K562 (cell line): ENCODE measurements at regions not wholly inside any gene's neighbourhood (a gene's known extent, or its start where the extent isn't known, plus 50 kb on each side); places are given as distances from the start of the nearest gene placed in this dataset.

Experiments
- CBX5 ChIP-seq: IDR thresholded peaks from 2 replicates; pipeline ENCODE4 v1.6.1; 2014; ENCODE audit warnings: low read depth, borderline replicate concordance
- CTBP1 ChIP-seq: fragments of 450-650 bp; IDR thresholded peaks from 2 replicates; pipeline ENCODE4 v1.6.1; 2016; ENCODE audit warnings: borderline replicate concordance
- ETV1 ChIP-seq: fragments of 450-650 bp; conservative IDR thresholded peaks from 2 replicates; pipeline ENCODE4 v1.6.1; 2016; ENCODE audit warnings: missing genetic modification characterization, control low read depth, low read depth, missing compliant biosample characterization
- GABPA ChIP-seq: fragments of 200-800 bp; sonication (Bioruptor generic); conservative IDR thresholded peaks from 2 replicates; pipeline ENCODE4 v1.6.1; 2016; ENCODE audit warnings: low read depth, missing genetic modification characterization, missing compliant biosample characterization
- JUN ChIP-seq, 2 experiments: sonication (generic) in 1 of 2; formaldehyde crosslinking in 1 of 2; IDR thresholded peaks; 2 replicates each; pipeline versions ENCODE4 v1.6.1 to v1.8.0; 2012 to 2022; ENCODE audit warnings: borderline replicate concordance in 2 of 2, mild to moderate bottlenecking in 2 of 2, improper control_type of control experiment in 1 of 2, low read depth in 1 of 2, low read length in 1 of 2, missing genetic modification reagents in 1 of 2
- KDM2B ChIP-seq: fragments of 250-450 bp; sonication (Bioruptor Pico); IDR thresholded peaks from 2 replicates; pipeline ENCODE4 v1.8.0; 2021; ENCODE audit warnings: mild to moderate bottlenecking, moderate library complexity
- MAFG ChIP-seq: fragments of 450-650 bp; conservative IDR thresholded peaks from 2 replicates; pipeline ENCODE4 v1.6.1; 2016; ENCODE audit warnings: missing genetic modification characterization, missing compliant biosample characterization
- MAZ ChIP-seq, 2 experiments: fragments of 450-650 bp in 1 of 2; sonication (generic) in 1 of 2; formaldehyde crosslinking; IDR thresholded peaks in 1 of 2; conservative IDR thresholded peaks in 1 of 2; 2 replicates each; pipeline versions ENCODE4 v1.4.0 to v1.5.0; 2020; ENCODE audit warnings: mild to moderate bottlenecking in 1 of 2, missing genetic modification reagents in 1 of 2
- MED1 ChIP-seq: sonication (generic); formaldehyde crosslinking; IDR thresholded peaks from 2 replicates; pipeline ENCODE4 v1.8.1; 2023; ENCODE audit warnings: missing genetic modification reagents, borderline replicate concordance
- NFE2L1 ChIP-seq: fragments of 450-650 bp; IDR thresholded peaks from 2 replicates; pipeline ENCODE4 v1.6.1; 2016; ENCODE audit warnings: missing genetic modification characterization, low read depth, mild to moderate bottlenecking, missing compliant biosample characterization, moderate library complexity, borderline replicate concordance
- POU5F1 ChIP-seq: fragments of 150-350 bp; IDR thresholded peaks from 2 replicates; pipeline ENCODE4 v1.6.1; 2014; ENCODE audit warnings: borderline replicate concordance, low read length, low read depth, mild to moderate bottlenecking; ENCODE audit not compliant: partially characterized antibody
- PREB ChIP-seq: sonication (generic); formaldehyde crosslinking; IDR thresholded peaks from 2 replicates; pipeline ENCODE4 v1.8.1; 2023; ENCODE audit warnings: mild to moderate bottlenecking, missing genetic modification reagents
- RCOR1 ChIP-seq, 2 experiments: IDR thresholded peaks; 2 replicates each; pipeline ENCODE4 v1.6.1; 2012; ENCODE audit warnings: low read depth in 2 of 2, low read length in 2 of 2, borderline replicate concordance in 1 of 2, improper control_type of control experiment in 1 of 2
- RHOXF2B ChIP-seq: fragments of 250-450 bp; sonication (Bioruptor Pico); conservative IDR thresholded peaks from 2 replicates; pipeline ENCODE4 v1.5.1; 2021
- SETDB1 ChIP-seq: IDR thresholded peaks from one replicate; pipeline ENCODE4 v1.6.1; 2012; ENCODE audit warnings: low read length, control low read depth, inconsistent platforms
- SMAD1 ChIP-seq: fragments of 150-350 bp; IDR thresholded peaks from 2 replicates; pipeline ENCODE4 v1.6.1; 2014; ENCODE audit warnings: low read length, low read depth; ENCODE audit not compliant: partially characterized antibody
- SNRNP70 ChIP-seq: fragments of 200-400 bp; formaldehyde crosslinking; optimal IDR thresholded peaks from 2 replicates; pipeline ENCODE3; 2017; ENCODE audit warnings: low read depth, low read length
- SP2 ChIP-seq: IDR thresholded peaks from 2 replicates; pipeline ENCODE4 v1.6.1; 2011; ENCODE audit warnings: mild to moderate bottlenecking, low read depth, low read length, moderate library complexity; ENCODE audit not compliant: poor library complexity, severe bottlenecking; ENCODE audit errors: extremely low read depth
- TRIM24 ChIP-seq, 2 experiments: fragments of 450-650 bp; IDR thresholded peaks; 2 replicates each; pipeline ENCODE4 v1.6.1; 2016
- ZBTB33 ChIP-seq: sonication (generic); formaldehyde crosslinking; IDR thresholded peaks from 2 replicates; pipeline ENCODE4 v1.8.1; 2023; ENCODE audit warnings: mild to moderate bottlenecking, missing genetic modification reagents
- ZEB2 ChIP-seq: fragments of 450-650 bp; IDR thresholded peaks from 2 replicates; pipeline ENCODE4 v1.6.1; 2016
- ZFX ChIP-seq: sonication (generic); formaldehyde crosslinking; IDR thresholded peaks from 2 replicates; pipeline ENCODE4 v1.8.0; 2022; ENCODE audit warnings: mild to moderate bottlenecking, missing genetic modification reagents, moderate library complexity
- ZNF175 ChIP-seq: fragments of 200-800 bp; sonication (Bioruptor generic); IDR thresholded peaks from 2 replicates; pipeline ENCODE4 v1.6.1; 2016; ENCODE audit warnings: low read depth, mild to moderate bottlenecking, missing genetic modification characterization, missing compliant biosample characterization
- ZNF212 ChIP-seq: fragments of 450-650 bp; formaldehyde crosslinking; IDR thresholded peaks from 2 replicates; pipeline ENCODE4 v1.4.0; 2020; ENCODE audit warnings: mild to moderate bottlenecking
- ZNF316 ChIP-seq: fragments of 450-650 bp; IDR thresholded peaks from 2 replicates; pipeline ENCODE4 v1.6.1; 2016
- TF ChIP-seq, protein P1 (sequence below): fragments of 250-450 bp; sonication (Bioruptor Pico); IDR thresholded peaks from 2 replicates; pipeline ENCODE4 v1.8.0; 2022; ENCODE audit warnings: moderate library complexity, mild to moderate bottlenecking, inconsistent platforms

DNA sequence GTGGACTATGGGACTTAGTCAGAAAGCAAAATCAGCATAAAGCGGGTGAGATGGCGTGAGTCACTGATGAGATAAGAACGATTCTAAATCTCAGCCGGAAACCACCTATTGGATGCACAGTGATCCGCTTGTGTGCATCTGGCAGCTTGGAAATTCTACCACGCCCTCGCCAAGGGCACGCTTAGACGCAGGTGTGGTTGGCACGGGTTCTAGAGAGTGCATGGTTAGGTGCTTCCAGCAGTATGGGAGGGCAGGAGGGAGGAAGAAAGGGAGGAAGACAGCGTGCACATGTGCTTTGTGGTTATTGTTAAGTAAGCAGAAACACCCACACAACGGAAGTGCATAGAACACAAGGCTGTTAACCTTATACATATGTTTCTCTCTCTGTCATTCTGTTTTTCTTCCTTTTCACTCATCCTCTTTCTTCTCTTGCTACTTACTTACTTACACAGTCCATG, 374.0 kb upstream of the ASIC2 start (continued):
- TF ChIP-seq MAFG (tag) (peak; percentile 40; the same call in 1 of the 2 replicates), SETDB1 (no peak), KDM2B (CRISPR knock-in tag) (no peak), JUN (IDR thresholded peaks at IDR 0.05; ENCODE audit: borderline replicate concordance, low read depth, low read length) (peak; percentile 68; the same call in 1 of the 2 replicates), JUN (CRISPR knock-in tag; IDR thresholded peaks at IDR 0.05; ENCODE audit: borderline replicate concordance) (no peak), RHOXF2B (no peak), SNRNP70 (no peak), ZFX (CRISPR knock-in tag) (no peak), CTBP1 (0 out of 2 replicates have a peak, but pooled peaks have one; percentile 30), SP2 (no peak), POU5F1 (no peak), ZEB2 (no peak), GABPA (tag) (peak; percentile 65), TRIM24 (IDR thresholded peaks at IDR 0.05) (no peak), NFE2L1 (no peak), RCOR1 (IDR thresholded peaks at IDR 0.05; ENCODE audit: borderline replicate concordance in 1 of 2, low read depth in 2 of 2, low read length in 2 of 2) (peak in 1 of 2 experiments; percentile 94; a peak in 2 of 4 replicates), ZNF175 (CRISPR knock-in tag) (no peak), ETV1 (peak; percentile 65), ZBTB33 (no peak), SMAD1 (no peak), PREB (no peak), MAZ (CRISPR knock-in tag; conservative IDR thresholded peaks at IDR 0.05 in 1 of 2, IDR thresholded peaks at IDR 0.05 in 1 of 2) (no peak), ZNF212 (no peak), ZNF316 (peak; percentile 35), CBX5 (no peak), MED1 (CRISPR knock-in tag) (no peak)
- TF ChIP-seq, protein P1, sequence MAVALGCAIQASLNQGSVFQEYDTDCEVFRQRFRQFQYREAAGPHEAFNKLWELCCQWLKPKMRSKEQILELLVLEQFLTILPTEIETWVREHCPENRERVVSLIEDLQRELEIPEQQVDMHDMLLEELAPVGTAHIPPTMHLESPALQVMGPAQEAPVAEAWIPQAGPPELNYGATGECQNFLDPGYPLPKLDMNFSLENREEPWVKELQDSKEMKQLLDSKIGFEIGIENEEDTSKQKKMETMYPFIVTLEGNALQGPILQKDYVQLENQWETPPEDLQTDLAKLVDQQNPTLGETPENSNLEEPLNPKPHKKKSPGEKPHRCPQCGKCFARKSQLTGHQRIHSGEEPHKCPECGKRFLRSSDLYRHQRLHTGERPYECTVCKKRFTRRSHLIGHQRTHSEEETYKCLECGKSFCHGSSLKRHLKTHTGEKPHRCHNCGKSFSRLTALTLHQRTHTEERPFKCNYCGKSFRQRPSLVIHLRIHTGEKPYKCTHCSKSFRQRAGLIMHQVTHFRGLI (CRISPR knock-in tag): no peak
